HS-5 (cell line): ENCODE measurements at regions not wholly inside any gene's neighbourhood (a gene's known extent, or its start where the extent isn't known, plus 50 kb on each side); places are given as distances from the start of the nearest gene placed in this dataset.
"Not testable (repeated sequence)": the region's sequence is repeated elsewhere in the genome, so short reads cannot be mapped to it uniquely, and the experiment has no call there.

ENCODE experiments used
- DNase-seq: peaks from one replicate; pipeline ENCODE4 v3.0.0-alpha.2; 2012; ENCODE audit warnings: low read depth

DNA sequence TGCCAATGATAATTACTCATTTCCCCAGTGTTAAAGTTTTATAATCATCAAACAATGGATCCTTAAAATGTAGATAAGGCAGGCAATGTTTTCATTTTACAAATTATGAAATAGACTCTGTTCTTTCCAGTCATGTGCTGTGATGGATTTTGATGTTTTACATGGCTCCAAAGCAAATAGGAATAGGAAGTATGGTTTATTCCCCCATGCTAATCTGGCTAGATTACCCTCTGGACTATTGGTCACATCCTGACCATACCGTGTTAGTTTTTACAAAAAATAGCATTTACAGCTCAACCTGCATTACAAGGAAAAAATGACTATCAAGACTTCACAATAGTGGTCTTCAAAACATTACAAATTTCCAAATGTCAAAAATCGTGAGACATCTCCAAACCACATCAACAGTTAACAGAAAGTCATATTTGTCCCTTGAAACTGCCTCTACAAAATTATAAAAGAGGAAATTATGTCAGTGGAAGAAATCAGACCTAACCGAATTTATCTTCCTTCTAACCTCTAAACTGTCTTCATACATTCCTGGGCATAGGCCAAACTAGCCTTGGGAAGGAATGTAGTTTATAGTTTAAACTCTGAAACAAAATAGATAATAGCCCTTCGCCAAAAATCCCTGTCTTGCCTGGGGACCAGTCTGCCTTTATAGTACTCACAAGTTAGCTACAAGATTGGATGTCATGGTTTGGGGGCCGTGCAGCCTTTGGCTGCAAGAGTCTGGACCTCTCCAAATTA lies 1941.2 kb upstream of the CELF4 start:
- DNase-seq: no peak

DNA sequence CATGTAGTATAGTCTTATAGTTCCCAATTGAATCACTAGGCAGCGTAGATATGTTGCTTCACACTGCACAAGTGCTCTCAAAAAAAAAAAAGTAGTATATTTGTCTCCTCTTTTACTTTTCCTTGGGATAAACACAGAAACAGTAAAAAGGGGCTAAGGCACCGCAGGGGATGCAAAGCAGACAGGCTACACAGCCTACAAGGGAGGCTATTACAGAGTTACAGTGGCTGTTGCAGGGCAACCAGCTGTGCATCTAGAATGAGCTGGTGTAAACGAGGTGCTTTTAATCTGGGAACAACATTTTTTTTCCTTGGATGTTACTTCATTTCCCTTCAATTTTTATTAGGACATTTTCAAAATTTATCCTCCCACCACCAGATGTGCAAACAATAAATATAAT lies 1934.7 kb upstream of the CELF4 start:
- DNase-seq: no peak

DNA sequence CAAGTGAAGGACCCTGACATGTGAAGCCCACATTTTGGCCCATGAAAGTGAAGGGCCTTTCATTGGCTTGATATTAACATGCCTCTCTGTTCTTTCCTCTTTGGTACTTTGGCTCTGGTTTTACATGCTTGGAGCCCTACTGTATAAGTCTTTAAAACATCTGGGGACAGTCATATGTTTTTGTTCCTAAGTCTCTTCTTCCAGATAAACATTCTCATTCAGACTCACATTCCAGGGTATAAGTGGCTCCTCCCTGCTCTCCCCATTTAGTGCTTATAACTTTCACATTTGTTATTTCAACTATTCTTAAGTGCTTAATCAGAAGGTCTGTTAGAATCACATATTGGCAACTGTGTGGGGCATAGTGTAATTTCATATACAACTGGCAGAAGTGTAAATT lies 1932.2 kb upstream of the CELF4 start:
- DNase-seq: no peak

DNA sequence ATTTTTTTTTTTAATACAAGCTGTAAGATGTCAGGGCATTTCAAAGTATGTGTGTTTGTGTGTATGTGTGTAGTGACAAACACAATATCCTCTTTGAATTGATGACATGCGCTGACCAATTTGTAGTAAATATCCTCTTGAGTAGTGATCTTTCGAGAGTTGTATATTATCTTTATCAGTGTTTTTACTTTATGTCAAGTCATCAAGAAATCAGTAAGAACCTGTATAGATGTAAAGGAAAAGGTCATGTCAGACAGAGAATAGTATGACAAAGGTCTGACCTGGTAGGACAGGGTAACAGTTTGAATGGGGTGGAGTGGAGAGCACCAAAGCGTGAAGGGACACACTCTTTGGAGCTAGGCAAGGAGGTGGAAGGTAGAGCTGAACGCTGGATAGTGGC lies 1931.4 kb upstream of the CELF4 start:
- DNase-seq: no peak

DNA sequence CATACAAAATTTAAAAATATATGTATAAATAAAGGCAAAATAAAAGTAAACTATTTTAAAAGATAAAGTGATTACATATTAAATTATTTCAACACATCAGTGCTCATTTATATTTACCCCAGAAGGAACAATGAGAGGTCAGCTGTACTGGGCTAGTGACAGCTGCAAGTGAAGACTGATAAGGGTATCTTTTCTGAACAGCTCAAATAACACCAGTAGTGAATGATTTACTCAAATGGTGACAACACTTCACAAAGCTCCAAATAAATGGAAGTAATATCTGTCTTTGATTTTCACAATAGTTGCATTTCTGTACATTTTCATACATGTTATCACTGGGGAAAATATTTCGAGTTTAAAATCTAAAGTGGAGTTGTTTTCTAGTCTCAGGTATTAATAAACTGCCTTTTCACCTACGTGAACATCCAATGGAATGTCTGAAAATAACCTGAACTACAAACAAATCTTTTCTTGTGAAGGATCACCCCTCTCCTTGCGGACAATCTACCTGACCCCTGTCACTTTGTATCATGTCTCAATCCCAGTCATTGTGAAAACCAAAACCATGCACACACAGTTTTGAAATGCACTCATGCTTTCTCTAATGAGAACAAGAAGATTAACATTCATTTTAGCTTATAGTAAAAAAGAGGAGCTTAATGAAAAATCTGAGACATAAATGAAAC lies 1928.8 kb upstream of the CELF4 start:
- DNase-seq: no peak

DNA sequence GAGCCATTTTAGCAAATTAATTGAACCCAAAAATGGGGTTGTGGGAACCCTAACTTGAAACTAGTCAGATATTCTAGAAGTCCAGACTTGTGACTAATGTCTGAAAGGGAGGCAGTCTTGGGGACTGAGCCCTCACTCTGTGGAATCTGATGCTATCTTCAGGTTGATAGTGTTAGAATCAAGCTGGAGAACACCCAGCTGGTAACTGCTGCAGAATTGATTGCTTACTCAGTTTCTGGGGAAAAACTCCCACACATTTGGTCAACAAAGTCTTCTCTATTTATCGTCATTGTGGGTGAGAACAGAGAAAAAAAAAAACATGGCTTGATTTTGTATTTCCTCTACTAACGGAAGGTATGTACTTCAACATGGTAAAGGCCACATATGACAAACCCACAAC lies 1925.8 kb upstream of the CELF4 start:
- DNase-seq: no peak

DNA sequence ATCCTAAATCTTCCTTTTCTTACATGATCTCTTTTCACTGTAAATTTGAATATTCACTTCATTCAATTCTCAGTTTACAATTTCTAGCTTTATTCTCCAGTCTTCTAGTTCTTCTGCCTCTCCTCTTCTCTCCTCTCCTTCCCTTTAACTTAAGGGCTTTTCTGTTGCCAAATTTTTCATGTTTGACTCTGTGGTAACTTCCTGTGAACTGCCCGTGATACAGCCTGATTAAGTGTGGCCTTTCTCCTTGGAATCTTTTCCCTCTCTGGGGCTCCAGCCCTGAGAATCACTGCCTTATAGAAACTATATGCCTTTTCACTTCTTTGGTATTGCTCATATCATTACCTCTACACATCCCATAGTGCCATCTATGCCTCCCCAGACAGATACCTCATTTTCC lies 1923.8 kb upstream of the CELF4 start:
- DNase-seq: no peak

DNA sequence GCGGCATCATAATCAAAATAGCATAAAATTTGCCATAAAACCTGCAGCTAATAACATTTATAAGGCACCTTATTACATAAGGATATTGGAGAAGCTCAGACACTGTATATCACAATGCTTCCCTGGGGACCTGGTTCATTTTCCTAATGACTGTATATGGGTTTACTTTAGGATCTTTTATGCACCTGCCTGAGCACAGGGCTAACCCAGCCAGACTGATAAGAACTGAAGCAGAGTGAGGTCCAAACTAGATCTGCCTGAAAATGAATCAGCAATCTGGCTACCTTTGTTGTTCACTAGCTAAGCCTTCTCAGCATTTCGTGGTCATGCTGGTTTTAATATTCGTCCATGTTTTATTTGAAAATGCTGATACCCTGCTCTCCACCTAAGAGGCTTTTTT lies 1922.3 kb upstream of the CELF4 start:
- no peak for DNase-seq

DNA sequence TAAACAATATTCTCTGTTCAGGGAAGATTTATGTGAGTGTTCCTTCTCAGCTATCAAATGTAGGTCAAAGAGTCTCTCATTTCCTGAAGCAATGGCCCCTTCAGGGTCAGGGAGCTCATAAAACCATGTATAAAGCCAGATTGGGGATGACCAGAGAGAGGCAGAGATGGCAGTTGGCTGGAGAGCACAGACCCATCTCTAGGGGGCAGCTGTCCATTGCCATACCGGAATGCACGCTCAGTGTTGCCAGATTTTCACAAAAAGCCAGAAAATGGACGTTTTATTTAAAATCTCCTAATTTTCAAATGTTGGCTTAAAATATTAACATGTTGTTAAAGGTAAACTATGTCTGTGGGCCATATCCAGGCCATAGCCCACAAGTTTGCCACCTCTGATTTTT lies 1920.7 kb upstream of the CELF4 start:
- DNase-seq: no peak

DNA sequence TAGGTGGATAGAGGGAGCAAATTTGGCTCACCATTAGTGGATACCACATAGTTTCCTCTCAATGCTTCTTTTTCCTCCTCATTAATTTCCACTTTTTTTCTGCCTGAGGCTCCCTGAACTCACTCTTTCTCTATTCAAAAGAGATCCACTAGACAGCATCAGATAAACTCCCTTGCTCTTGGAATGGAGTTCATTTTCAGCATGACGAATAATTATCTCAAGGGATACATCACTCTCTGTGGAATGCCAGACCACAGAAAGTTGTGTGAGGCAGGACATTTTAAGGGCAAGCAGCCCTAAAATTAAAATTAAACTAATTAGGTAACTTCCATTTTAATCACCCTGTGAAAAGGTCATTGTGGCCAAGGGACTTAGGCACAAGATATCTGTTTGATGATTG lies 1920.1 kb upstream of the CELF4 start:
- DNase-seq: no peak

DNA sequence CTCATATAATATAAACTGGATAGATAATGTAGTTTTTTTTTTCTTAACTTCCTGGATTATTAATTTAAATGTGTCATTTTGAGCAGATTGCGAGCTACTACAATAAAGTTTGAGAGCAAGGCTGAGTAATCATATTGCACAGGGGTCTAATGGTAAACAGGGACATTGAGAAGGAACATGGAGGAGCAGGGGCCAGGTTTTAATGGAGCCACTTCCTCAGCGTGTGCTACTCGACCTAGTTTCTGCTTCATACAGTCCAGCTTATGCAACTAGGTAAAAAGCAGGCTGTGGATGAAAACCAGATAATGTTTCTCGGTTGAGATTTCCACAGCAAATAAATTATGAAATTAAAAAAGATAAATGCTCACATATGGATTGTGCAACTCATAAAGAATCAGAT lies 1915.7 kb upstream of the CELF4 start:
- DNase-seq: no peak

DNA sequence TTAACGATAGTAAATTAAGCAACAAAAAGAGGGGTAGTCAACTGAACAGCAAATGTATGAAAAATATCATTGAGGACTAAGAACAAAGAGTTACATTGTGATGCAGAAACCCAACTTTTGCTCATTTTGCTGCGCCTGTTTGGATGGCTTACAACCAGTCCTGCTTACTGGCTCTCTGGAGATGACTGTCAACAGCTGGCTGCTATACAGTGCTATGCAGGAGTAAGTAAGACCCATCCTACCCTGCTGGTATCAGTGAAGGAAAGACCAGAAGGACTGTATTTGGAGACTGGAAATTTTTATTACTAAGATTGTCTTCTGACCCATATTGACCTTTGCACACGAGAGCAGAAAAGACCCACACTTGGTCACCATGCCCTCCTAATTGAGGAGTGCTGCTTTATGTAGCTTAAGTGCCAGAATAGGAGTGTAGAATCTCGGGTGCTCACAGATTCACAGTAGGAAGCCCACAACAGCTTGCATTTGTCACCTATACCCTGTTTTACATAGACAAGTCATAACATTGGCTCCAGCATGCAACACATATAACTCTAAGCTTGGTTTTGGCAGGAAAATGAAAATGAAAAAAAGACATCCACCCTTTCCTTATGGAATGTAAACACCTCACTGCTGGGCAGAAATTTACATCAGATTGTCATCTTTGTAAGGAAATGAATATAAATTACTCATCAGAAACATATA lies 1915.0 kb upstream of the CELF4 start:
- no peak for DNase-seq

DNA sequence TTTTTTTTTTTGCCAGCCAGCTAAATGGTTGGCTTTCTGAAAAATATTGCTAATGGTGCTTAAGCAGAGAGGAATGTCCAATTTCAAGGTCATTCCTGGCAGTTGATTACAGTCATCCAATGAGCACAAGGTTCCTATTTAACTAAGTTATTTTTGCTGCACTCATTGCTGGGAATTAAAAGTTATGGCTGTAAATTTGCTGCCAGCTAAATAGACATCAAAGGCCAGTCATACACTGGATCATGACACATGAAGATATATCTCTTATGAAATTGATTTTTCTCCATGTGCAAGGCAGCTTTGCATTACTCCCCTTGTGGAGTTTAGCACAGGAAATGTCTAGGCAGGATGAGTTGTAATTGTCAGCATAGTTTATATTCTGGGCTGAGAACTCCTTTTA lies 1898.4 kb upstream of the CELF4 start:
- no peak for DNase-seq

DNA sequence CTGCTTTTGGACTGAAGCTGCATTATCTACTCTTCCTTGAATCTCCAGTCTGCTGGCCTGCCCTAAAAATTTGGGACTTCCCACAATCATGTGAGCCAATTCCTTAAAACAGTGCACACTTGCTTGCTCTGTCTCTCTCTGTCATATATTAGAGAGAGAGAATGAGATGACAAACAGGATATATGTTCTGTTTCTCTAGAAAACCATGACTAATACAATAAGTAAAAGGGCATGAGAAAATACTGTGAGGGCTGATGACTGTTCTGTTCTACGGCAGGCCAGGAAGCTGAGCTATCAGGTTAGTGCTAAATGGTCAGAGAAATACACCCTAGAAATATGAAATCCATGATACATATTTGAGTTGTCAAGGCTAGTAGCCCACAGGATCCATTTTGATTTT lies 1896.8 kb upstream of the CELF4 start:
- DNase-seq: no peak

DNA sequence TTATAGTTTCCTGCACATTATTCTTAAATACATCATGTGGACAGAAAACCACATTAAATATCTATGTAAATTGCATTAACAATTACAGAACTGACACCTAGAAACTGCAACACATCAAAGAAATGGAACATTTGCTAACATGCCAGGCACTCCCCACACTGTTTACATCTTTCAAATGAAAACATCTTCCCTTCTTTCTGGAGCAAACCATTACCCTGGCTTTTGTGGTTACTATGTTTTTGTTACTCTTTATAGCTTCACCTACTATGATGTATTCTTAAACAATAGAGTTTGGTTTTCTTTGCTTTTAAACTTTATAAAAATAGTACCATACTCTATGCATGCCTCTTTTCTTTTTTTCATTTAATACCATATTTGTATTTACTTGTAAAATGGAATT lies 1894.5 kb upstream of the CELF4 start:
- DNase-seq: no peak

DNA sequence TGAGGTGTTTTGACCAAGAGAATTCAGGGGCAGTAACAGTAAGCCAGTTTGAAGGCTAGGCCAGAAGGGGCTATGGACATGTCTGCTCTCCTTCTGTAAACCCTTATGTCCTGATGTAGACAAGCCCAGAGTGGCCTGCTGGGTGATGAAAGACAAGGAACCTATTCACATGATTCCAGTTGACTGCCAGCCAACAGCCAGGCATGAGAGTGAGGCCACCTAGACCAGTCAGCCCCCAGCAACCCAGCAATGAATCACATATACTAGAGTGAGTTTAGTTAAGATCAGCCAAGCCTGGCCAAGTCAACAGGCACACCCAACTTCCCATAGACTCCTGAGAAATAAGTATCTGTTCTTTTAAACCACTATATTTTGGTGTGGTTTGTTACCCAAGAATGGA lies 1889.7 kb upstream of the CELF4 start:
- DNase-seq: no peak

DNA sequence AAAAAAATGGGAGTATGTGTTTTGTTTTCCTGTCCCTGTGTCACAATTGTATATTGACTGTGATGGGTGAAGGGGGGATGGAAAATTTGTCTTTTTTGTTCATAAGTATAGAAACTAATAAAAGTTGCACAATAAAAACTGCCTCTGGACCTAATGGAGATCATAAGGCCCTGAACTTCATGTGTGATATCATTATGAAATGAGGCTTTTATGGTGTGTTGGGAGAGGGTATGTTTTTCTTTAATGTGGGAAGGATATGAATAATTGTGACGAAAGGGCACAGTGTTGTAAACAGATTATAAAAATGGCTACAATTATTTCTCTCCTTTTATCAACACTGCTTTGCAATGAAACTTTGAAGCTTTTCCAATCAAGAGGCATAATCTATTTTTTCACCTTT lies 1889.3 kb upstream of the CELF4 start:
- no peak for DNase-seq

DNA sequence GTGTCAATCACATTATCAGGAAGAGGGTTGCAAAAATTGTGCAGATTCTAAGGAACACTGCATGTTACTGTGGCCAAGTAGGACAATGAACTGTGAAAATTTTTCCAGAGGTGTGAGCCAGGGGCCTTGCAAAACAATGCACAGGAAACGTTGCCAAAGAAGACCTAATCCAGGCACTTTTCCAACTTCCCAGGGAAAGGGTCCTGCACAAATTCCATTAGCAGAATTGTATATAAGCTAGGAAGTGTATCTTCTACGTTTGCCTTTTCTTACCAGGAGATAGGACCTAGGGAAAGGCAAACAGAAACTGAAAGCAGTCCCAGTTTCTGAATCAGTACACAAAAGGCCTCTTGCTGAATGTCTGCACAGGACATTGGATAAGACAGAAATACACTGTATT lies 1888.3 kb upstream of the CELF4 start:
- DNase-seq: no peak

DNA sequence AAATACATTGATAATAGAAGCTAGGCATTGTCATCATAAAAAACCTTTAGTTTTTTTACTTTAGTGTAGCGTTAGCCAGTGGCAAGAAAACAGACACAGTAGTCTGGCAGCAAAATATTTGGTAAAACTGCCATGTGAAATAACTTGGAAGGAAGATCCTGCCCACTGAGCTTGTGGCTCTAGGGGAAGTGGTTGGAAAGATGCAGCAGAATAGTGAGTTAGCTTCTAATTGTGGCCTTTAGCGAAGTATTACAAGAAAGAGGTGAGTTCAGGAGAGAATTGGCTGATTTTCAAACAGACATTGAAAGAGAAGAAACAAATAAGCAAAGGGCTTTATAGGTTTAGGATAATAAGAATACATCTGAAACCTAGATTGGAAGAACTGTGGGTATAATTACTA lies 1887.8 kb upstream of the CELF4 start:
- no peak for DNase-seq

DNA sequence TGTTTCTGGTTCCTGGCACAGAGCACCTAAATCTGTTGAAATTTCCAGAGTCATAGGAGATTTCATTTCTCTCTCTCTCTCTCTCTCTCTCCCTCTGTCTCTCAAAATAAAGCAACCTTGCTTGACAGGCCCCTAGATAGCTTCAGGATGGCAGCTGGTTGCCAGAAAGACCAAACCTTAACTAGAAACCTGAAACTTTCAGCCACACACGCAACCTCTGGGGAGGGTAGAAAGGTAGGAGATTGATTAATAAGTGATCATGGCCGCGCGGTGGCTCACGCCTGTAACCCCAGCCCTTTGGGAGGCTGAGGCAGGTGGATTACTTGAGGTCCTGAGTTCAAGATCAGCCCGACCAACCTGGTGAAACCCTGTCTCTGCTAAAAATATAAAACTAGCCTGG lies 1885.4 kb upstream of the CELF4 start:
- DNase-seq: no peak

DNA sequence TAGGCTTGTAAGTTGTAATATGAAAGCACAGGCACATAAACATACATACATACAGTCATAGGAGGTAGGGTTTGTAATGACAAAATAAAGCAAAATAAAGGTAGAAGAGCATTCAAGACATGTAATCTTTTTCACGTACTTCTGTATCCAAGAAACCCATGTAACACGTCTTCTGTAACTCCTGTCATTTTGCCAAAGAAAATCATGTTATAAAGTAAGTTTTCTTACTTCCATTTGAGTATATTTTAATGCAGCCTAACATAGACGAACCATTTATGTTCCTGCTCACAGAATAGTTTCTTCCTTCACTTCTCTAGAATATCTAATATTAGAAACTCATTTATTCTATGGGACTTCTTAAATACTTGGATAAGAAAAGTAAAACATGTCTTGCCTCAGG lies 1884.0 kb upstream of the CELF4 start:
- no peak for DNase-seq

DNA sequence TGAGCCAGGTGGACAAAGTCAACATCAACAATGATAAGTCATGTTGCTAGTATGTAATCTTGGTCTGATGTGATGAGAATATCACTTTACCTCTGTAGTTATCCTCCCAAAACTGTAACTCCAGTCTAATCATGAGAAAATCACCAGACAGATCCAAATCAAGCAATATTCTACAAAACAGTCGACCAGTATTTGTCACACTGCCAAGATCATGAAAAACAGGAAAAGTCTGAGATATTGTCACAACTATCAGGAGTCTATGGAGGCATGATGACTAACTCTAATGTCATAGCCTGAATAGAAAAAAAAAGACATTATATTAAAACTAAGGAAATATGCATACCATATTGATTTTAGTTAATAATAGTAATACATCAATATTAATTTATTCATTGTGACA lies 1883.3 kb upstream of the CELF4 start:
- no peak for DNase-seq

DNA sequence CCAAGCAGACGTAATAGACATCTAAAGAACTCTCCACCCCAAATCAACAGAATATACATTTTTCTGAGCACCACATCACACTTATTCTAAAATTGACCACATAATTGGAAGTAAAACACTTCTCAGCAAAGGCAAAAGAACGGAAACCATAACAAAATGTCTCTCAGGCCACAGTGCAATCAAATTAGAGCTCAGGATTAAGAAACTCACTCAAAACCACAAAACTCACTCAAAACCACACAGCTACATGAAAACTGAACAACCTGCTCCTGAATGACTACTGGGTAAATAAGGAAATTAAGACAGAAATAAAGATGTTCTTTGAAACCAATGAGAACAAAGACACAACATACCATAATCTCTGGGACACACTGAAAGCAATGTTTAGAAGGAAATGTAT lies 1879.4 kb upstream of the CELF4 start:
- DNase-seq: not testable (repeated sequence)

DNA sequence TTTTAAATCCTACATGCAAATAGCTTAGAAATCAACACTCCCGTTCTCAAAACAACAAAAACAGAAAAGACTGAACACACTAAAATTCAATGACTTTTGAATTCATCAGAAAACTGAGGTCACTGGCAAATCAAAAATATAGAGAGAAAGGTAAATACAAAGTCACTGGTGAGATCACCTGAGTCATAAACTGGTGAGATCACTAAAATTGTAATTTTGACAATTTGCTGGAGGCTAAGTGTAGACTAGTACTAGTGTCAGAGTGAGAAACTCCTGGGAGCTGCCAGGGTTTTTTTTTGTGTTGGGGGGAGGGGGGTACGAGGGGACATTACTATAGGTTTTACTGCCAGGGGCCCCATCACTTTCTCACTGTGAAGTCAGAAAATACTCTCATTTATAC lies 1876.0 kb upstream of the CELF4 start:
- DNase-seq: no peak
